ENCODE measurements at regions not wholly inside any gene's neighbourhood (a gene's known extent, or its start where the extent isn't known, plus 50 kb on each side); places are given as distances from the start of the nearest gene placed in this dataset.

DNA sequence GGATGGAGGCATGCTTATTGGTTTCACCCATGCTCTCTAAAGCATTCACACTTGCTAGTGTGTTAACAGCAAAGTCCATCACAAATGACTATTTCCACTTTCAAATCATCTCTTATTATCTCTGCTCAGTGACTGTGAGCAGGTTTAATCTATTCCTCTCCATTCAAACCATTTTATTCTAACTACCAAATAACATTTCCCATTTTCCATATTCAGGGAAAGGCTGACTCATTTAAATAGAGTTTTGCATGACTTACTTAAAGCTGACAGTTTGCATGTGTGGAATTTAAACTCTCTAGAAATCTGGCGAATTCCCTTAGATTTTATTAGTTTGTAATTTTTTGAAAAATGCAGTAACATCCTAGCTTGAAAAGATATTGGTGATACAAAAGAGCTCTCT is 615.7 kb upstream of the LRRC4C start:
- no peaks in the 10 kb centered on the region for H3K9me3 ChIP-seq
- no peak for DNase-seq (ENCODE audit: low spot score in 2 of 2)
- no peaks in the 10 kb centered on the region; the same call in 1 of the 2 replicates for H3K27me3 ChIP-seq (ENCODE audit: low read depth)

GRCh38 chr11:42077794-42078193 is 618.3 kb upstream of the LRRC4C start:
- H3K9me3 ChIP-seq = no peaks in the 10 kb centered on the region
- no peaks in the 10 kb centered on the region for H3K36me3 ChIP-seq (replicated peaks)
- H3K4me3 ChIP-seq = no peak overlapping the region
- no peaks in the 10 kb centered on the region; the same call in 1 of the 2 replicates for H3K27me3 ChIP-seq (ENCODE audit: low read depth)
- H3K4me1 ChIP-seq = no peaks in the 10 kb centered on the region
- in situ Hi-C loops (cut with MboI; ENCODE audit: low sequenced_read_pairs) = no loop called here
- DNase-seq (ENCODE audit: low spot score in 2 of 2) = no peak

More for the DNA sequence above, 615.7 kb upstream of the LRRC4C start:
- H3K4me1 ChIP-seq = no peaks in the 10 kb centered on the region
- H3K36me3 ChIP-seq (replicated peaks) = no peaks in the 10 kb centered on the region
- H3K4me3 ChIP-seq = no peak overlapping the region
- in situ Hi-C loops (cut with MboI; ENCODE audit: low sequenced_read_pairs) = no loop called here

DNA sequence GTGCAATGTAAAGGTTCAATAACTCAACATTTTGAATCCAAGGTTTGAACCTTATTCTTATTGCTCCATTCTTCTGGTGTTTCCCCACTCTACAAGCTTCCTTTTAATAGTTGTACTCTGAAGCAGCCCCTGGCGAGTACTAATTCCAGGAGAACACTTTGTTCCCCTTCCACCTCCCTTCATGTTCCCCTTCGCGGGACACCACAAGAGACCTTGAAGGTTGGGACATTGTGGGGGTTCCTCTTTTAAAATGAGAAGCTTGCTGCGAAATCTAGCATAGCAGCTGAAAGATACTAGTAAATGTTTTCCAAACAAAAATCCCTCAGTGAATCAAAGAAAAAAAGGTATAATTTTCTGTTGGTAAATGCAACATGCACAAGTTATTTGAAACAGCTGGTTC is 626.3 kb upstream of the LRRC4C start:
- H3K4me1 ChIP-seq = no peaks in the 10 kb centered on the region
- H3K4me3 ChIP-seq = no peak overlapping the region
- in situ Hi-C loops (cut with MboI; ENCODE audit: low sequenced_read_pairs) = no loop called here
- no peaks in the 10 kb centered on the region for H3K9me3 ChIP-seq
- H3K36me3 ChIP-seq (replicated peaks) = no peaks in the 10 kb centered on the region
- H3K27me3 ChIP-seq (ENCODE audit: low read depth) = no peaks in the 10 kb centered on the region
- DNase-seq (ENCODE audit: low spot score in 2 of 2) = no peak

- H3K9me3 ChIP-seq = no peaks in the 10 kb centered on the region
- H3K27me3 ChIP-seq (ENCODE audit: low read depth) = no peaks in the 10 kb centered on the region
- H3K36me3 ChIP-seq (replicated peaks) = no peaks in the 10 kb centered on the region
- no peak overlapping the region for H3K4me3 ChIP-seq
- no peaks in the 10 kb centered on the region for H3K4me1 ChIP-seq
- DNase-seq (ENCODE audit: low spot score in 2 of 2) = no peak
- in situ Hi-C loops (cut with MboI; ENCODE audit: low sequenced_read_pairs) = no loop called here
These were observed 634.1 kb upstream of the LRRC4C start for GRCh38 chr11:42093541-42093940.

- in situ Hi-C loops (cut with MboI; ENCODE audit: low sequenced_read_pairs) = no loop called here
- no peaks in the 10 kb centered on the region for H3K36me3 ChIP-seq (replicated peaks)
- H3K27me3 ChIP-seq (ENCODE audit: low read depth) = no peaks in the 10 kb centered on the region
- DNase-seq (ENCODE audit: low spot score in 2 of 2) = no peak
- no peaks in the 10 kb centered on the region; the same call in 1 of the 2 replicates for H3K9me3 ChIP-seq
- H3K4me3 ChIP-seq = no peak overlapping the region
- no peaks in the 10 kb centered on the region for H3K4me1 ChIP-seq
These were observed 638.6 kb upstream of the LRRC4C start for GRCh38 chr11:42098075-42098474.

DNA sequence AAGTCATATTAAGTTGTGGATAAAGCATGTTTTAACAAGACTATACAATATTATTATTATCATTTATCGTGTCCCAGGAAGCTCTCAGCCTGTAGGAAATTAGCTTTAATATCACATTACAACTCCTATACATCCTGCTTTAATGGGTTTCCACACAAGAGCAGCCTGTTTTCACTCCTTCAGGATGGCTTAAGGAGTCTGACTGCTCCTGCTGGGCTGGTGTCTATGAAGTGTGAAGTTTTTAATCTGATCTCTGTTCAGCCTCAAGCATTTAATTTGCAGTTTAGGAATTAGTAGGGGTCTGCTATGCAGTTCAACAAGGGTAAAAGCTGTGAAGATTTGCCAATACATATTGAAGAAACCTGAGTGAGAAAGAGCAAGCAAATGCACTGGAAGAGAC is 653.4 kb upstream of the LRRC4C start:
- Histone ChIP-seq H3K4me3 (no peak overlapping the region), H3K36me3 (replicated peaks) (no peaks in the 10 kb centered on the region), H3K4me1 (no peaks in the 10 kb centered on the region), H3K9me3 (no peaks in the 10 kb centered on the region), H3K27me3 (ENCODE audit: low read depth) (no peaks in the 10 kb centered on the region)
- DNase-seq (ENCODE audit: low spot score in 2 of 2) = no peak
- in situ Hi-C loops (cut with MboI; ENCODE audit: low sequenced_read_pairs) = no loop called here

- Histone ChIP-seq H3K36me3 (replicated peaks) (no peaks in the 10 kb centered on the region), H3K9me3 (no peaks in the 10 kb centered on the region), H3K27me3 (ENCODE audit: low read depth) (no peaks in the 10 kb centered on the region), H3K4me3 (no peak overlapping the region), H3K4me1 (no peaks in the 10 kb centered on the region)
- in situ Hi-C loops (cut with MboI; ENCODE audit: low sequenced_read_pairs) = no loop called here
- DNase-seq (ENCODE audit: low spot score in 2 of 2) = no peak
These were observed 655.5 kb upstream of the LRRC4C start for GRCh38 chr11:42114927-42115326.

DNA sequence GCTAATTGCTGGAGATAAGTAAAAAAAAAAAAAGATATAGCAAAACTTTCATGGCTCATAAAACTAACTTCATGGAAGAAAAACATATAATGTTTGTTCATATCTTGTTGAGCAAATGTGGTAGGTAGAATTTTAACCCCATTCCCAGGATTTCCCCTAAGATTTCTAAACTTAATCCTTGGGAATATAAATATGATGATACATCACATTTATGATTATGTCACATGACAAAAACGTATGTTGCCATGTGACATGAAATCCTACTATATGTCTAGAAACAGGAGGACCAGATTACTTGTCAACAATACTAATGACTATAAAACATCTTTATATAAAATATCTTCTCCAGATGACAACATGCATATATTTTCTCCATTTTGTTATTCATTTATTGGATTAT is 679.0 kb upstream of the LRRC4C start:
- Histone ChIP-seq H3K4me3 (no peak overlapping the region), H3K27me3 (ENCODE audit: low read depth) (no peaks in the 10 kb centered on the region), H3K36me3 (replicated peaks) (no peaks in the 10 kb centered on the region), H3K4me1 (no peaks in the 10 kb centered on the region), H3K9me3 (no peaks in the 10 kb centered on the region)
- DNase-seq (ENCODE audit: low spot score in 2 of 2) = no peak
- in situ Hi-C loops (cut with MboI; ENCODE audit: low sequenced_read_pairs) = no loop called here

GRCh38 chr11:42145311-42145710 is 685.9 kb upstream of the LRRC4C start:
- Histone ChIP-seq H3K4me1 (no peaks in the 10 kb centered on the region), H3K27me3 (ENCODE audit: low read depth) (no peaks in the 10 kb centered on the region), H3K36me3 (replicated peaks) (no peaks in the 10 kb centered on the region), H3K9me3 (peaks cover 2% of the 10 kb centered on the region; the same call in 1 of the 2 replicates), H3K4me3 (no peak overlapping the region)
- in situ Hi-C loops (cut with MboI; ENCODE audit: low sequenced_read_pairs) = no loop called here
- no peak for DNase-seq (ENCODE audit: low spot score in 2 of 2)

DNA sequence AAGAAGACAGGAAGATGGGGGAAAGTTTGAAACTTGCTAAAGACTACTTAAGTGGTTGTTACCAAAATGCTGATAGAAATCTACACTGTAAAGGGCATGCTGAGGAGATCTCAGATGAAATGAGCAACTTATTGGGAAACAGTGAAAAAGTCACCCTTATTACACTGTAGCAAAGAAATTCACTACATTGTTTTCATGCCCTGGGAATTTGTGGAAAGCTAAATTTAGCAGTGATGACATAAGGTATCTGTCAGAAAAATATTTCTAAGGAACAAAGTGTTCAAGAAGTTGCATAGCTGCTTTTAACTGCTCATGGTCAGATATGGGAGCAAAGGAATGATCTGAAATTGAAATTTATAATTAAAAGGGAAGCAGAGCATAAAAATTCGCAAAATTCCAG is 702.4 kb upstream of the LRRC4C start:
- no peaks in the 10 kb centered on the region for H3K4me1 ChIP-seq
- no peak for DNase-seq (ENCODE audit: low spot score in 2 of 2)
- H3K36me3 ChIP-seq (replicated peaks) = no peaks in the 10 kb centered on the region
- H3K4me3 ChIP-seq = no peak overlapping the region
- H3K9me3 ChIP-seq = no peaks in the 10 kb centered on the region
- in situ Hi-C loops (cut with MboI; ENCODE audit: low sequenced_read_pairs) = no loop called here
- H3K27me3 ChIP-seq (ENCODE audit: low read depth) = no peaks in the 10 kb centered on the region

DNA sequence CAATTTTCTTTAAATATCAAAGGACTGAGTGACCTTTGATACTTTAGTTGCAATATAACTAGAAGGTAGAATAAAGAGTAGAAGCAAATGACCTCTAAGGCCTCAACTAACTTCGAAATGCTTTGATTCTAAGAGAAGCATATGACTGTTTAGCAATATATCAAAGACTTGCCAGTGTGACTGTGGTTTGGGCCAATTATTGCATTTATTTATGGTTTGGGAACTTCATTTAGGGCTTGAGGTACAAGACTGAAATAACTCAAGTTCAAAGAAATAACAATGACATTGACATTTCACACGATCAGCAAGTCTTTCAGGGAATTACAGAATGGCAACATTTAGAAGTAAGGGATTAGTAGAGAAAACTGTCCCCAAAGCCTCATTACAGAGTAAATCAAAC is 709.7 kb upstream of the LRRC4C start:
- Histone ChIP-seq H3K4me3 (no peak overlapping the region), H3K4me1 (no peaks in the 10 kb centered on the region), H3K9me3 (no peaks in the 10 kb centered on the region), H3K27me3 (ENCODE audit: low read depth) (no peaks in the 10 kb centered on the region), H3K36me3 (replicated peaks) (no peaks in the 10 kb centered on the region)
- in situ Hi-C loops (cut with MboI; ENCODE audit: low sequenced_read_pairs) = no loop called here
- DNase-seq (ENCODE audit: low spot score in 2 of 2) = no peak

DNA sequence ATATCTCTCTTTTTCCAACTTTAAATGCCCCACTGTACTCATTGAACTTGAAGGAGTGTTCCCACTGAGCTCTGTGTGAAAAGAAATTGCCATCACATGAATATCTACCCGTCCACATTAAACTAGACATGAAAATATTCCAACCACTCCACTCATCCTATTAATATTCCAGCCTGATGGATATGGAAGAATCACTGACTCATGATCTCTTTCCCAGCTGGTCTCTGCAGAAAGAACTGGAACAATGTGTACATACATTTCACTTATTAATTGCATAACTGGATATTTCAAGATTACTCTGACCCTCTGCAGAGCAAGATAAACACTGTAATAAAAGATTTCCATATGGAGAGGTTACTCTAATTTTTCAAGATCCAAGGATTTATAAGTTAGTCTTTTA is 711.1 kb upstream of the LRRC4C start:
- Histone ChIP-seq H3K36me3 (replicated peaks) (no peaks in the 10 kb centered on the region), H3K27me3 (ENCODE audit: low read depth) (no peaks in the 10 kb centered on the region), H3K4me3 (no peak overlapping the region), H3K9me3 (no peaks in the 10 kb centered on the region), H3K4me1 (no peaks in the 10 kb centered on the region)
- in situ Hi-C loops (cut with MboI; ENCODE audit: low sequenced_read_pairs) = no loop called here
- DNase-seq (ENCODE audit: low spot score in 2 of 2) = no peak

GRCh38 chr11:42171046-42171445 is 711.6 kb upstream of the LRRC4C start:
- in situ Hi-C loops (cut with MboI; ENCODE audit: low sequenced_read_pairs) = no loop called here
- H3K36me3 ChIP-seq (replicated peaks) = no peaks in the 10 kb centered on the region
- H3K27me3 ChIP-seq (ENCODE audit: low read depth) = no peaks in the 10 kb centered on the region
- no peak overlapping the region for H3K4me3 ChIP-seq
- no peaks in the 10 kb centered on the region for H3K4me1 ChIP-seq
- no peaks in the 10 kb centered on the region for H3K9me3 ChIP-seq
- no peak for DNase-seq (ENCODE audit: low spot score in 2 of 2)

DNA sequence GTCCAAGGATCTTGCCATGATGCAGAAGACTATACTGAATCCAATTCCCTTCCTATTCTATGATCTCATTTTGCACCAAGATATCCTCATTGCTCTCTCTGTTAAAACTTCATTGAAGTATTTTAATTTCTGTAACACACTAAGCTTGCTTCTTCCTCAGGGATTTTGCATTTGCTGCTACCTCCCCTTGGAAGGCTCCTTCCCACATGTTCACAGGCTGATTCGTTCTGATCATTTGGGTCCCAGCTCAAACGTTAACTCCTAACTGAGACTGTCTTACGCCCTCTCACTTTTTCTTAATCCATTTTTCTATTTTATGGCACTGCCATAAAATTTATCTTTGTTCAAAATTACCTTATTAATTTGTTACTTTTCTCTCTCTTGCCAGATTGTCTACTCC is 713.0 kb upstream of the LRRC4C start:
- no peaks in the 10 kb centered on the region for H3K36me3 ChIP-seq (replicated peaks)
- in situ Hi-C loops (cut with MboI; ENCODE audit: low sequenced_read_pairs) = no loop called here
- H3K4me1 ChIP-seq = no peaks in the 10 kb centered on the region
- H3K9me3 ChIP-seq = no peaks in the 10 kb centered on the region
- H3K27me3 ChIP-seq (ENCODE audit: low read depth) = no peaks in the 10 kb centered on the region
- no peak overlapping the region for H3K4me3 ChIP-seq
- no peak for DNase-seq (ENCODE audit: low spot score in 2 of 2)

- no peaks in the 10 kb centered on the region for H3K36me3 ChIP-seq (replicated peaks)
- in situ Hi-C loops (cut with MboI; ENCODE audit: low sequenced_read_pairs) = no loop called here
- H3K4me1 ChIP-seq = no peaks in the 10 kb centered on the region
- DNase-seq (ENCODE audit: low spot score in 2 of 2) = no peak
- H3K4me3 ChIP-seq = no peak overlapping the region
- H3K27me3 ChIP-seq (ENCODE audit: low read depth) = no peaks in the 10 kb centered on the region
- no peaks in the 10 kb centered on the region for H3K9me3 ChIP-seq
These were observed 715.8 kb upstream of the LRRC4C start for GRCh38 chr11:42175203-42175602.
